IPS-NIHi7 (cell line): ENCODE measurements at regions not wholly inside any gene's neighbourhood (a gene's known extent, or its start where the extent isn't known, plus 50 kb on each side); places are given as distances from the start of the nearest gene placed in this dataset.
A peak's percentile ranks its signal among the peaks of the same experiment; 100 is the strongest.

Experiments used
- DNase-seq: peaks from one replicate; pipeline ENCODE4 v3.0.0; 2012; ENCODE audit warnings: mixed read lengths; ENCODE audit errors: extremely low spot score

- no peak for DNase-seq
These were observed 884.8 kb downstream of the METTL15 start for GRCh38 chr11:28992996-28993395.

- no peak for DNase-seq
These were observed 876.0 kb downstream of the METTL15 start for GRCh38 chr11:28984231-28984630.

- DNase-seq, result no peak
These were observed 875.6 kb downstream of the METTL15 start for GRCh38 chr11:28983780-28984179.

- DNase-seq, result no peak
These were observed 873.2 kb downstream of the METTL15 start for GRCh38 chr11:28981381-28981780.

- no peak for DNase-seq
These were observed 868.6 kb downstream of the METTL15 start for GRCh38 chr11:28976801-28977145.

- DNase-seq, result no peak
These were observed 868.0 kb downstream of the METTL15 start for GRCh38 chr11:28976012-28976800.

GRCh38 chr11:28969832-28970231 is 861.6 kb downstream of the METTL15 start:
- peak; percentile 20 for DNase-seq

- no peak for DNase-seq
These were observed 858.8 kb downstream of the METTL15 start for GRCh38 chr11:28966951-28967350.

- DNase-seq, result no peak
These were observed 857.6 kb downstream of the METTL15 start for GRCh38 chr11:28965819-28966218.

GRCh38 chr11:28964811-28965210 is 856.6 kb downstream of the METTL15 start:
- DNase-seq, result no peak

GRCh38 chr11:28963187-28963586 is 855.0 kb downstream of the METTL15 start:
- no peak for DNase-seq

- DNase-seq, result no peak
These were observed 854.3 kb downstream of the METTL15 start for GRCh38 chr11:28962502-28962901.

GRCh38 chr11:28961726-28962125 is 853.5 kb downstream of the METTL15 start:
- DNase-seq, result no peak

- DNase-seq, result no peak
These were observed 848.3 kb downstream of the METTL15 start for GRCh38 chr11:28956446-28956845.

- no peak for DNase-seq
These were observed 843.0 kb downstream of the METTL15 start for GRCh38 chr11:28951191-28951590.

- no peak for DNase-seq
These were observed 831.2 kb downstream of the METTL15 start for GRCh38 chr11:28939381-28939780.

- DNase-seq, result no peak
These were observed 829.9 kb downstream of the METTL15 start for GRCh38 chr11:28938091-28938490.

- DNase-seq, result no peak
These were observed 824.8 kb downstream of the METTL15 start for GRCh38 chr11:28932940-28933339.

GRCh38 chr11:28924004-28924403 is 815.8 kb downstream of the METTL15 start:
- DNase-seq, result no peak

GRCh38 chr11:28922386-28922981 is 814.3 kb downstream of the METTL15 start:
- no peak for DNase-seq

- no peak for DNase-seq
These were observed 811.0 kb downstream of the METTL15 start for GRCh38 chr11:28919194-28919593.

- no peak for DNase-seq
These were observed 805.7 kb downstream of the METTL15 start for GRCh38 chr11:28913883-28914282.

GRCh38 chr11:28911829-28912228 is 803.6 kb downstream of the METTL15 start:
- no peak for DNase-seq

- no peak for DNase-seq
These were observed 802.7 kb downstream of the METTL15 start for GRCh38 chr11:28910926-28911325.
